ENCODE measurements at regions not wholly inside any gene's neighbourhood (a gene's known extent, or its start where the extent isn't known, plus 50 kb on each side); places are given as distances from the start of the nearest gene placed in this dataset.

GRCh38 chr3:159451067-159451466 lies 537.6 kb upstream of the IL12A start:
- H3K36me3 Mint-ChIP-seq (ENCODE audit: insufficient read depth, unreplicated experiment): no peaks in the 10 kb centered on the region
- intact Hi-C loops (cut with micrococcal nuclease; ENCODE audit: unreplicated experiment): no loop called here
- no peaks in the 10 kb centered on the region for H3K4me1 Mint-ChIP-seq (ENCODE audit: low read depth, unreplicated experiment)
- H3K4me3 Mint-ChIP-seq (ENCODE audit: unreplicated experiment): no peak overlapping the region
- Histone ChIP-seq H3K27me3 (replicated peaks; ENCODE audit: control insufficient read depth, insufficient read depth, low read length) (no peaks in the 10 kb centered on the region), H3K4me3 (ENCODE audit: low read depth, low read length) (no peak overlapping the region), H3K9me3 (no peaks in the 10 kb centered on the region), H3K36me3 (ENCODE audit: control insufficient read depth, insufficient read depth, low read length) (no peaks in the 10 kb centered on the region), H3K4me1 (no peaks in the 10 kb centered on the region)
- no peak for DNase-seq
- H3K27me3 Mint-ChIP-seq (ENCODE audit: insufficient read depth, unreplicated experiment): peaks cover 4% of the 10 kb centered on the region
- CTCF ChIA-PET: no interaction called here
- BruUV-seq (replicated peaks): no TSS peak
- H3K9me3 Mint-ChIP-seq (ENCODE audit: unreplicated experiment): no peaks in the 10 kb centered on the region
- no peak overlapping the region for H3K27ac Mint-ChIP-seq (ENCODE audit: unreplicated experiment)
- POLR2A ChIA-PET: no interaction called here
- TF ChIP-seq, protein P1, sequence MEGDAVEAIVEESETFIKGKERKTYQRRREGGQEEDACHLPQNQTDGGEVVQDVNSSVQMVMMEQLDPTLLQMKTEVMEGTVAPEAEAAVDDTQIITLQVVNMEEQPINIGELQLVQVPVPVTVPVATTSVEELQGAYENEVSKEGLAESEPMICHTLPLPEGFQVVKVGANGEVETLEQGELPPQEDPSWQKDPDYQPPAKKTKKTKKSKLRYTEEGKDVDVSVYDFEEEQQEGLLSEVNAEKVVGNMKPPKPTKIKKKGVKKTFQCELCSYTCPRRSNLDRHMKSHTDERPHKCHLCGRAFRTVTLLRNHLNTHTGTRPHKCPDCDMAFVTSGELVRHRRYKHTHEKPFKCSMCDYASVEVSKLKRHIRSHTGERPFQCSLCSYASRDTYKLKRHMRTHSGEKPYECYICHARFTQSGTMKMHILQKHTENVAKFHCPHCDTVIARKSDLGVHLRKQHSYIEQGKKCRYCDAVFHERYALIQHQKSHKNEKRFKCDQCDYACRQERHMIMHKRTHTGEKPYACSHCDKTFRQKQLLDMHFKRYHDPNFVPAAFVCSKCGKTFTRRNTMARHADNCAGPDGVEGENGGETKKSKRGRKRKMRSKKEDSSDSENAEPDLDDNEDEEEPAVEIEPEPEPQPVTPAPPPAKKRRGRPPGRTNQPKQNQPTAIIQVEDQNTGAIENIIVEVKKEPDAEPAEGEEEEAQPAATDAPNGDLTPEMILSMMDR (IDR thresholded peaks at IDR 0.05; ENCODE audit: insufficient read depth in 1 of 2, low read depth in 1 of 2, low read length in 1 of 2, severe bottlenecking in 1 of 2, unreplicated experiment in 1 of 2): no peak

GRCh38 chr3:159451482-159451881 lies 537.2 kb upstream of the IL12A start:
- ChIA-PET CTCF (no interaction called here), POLR2A (no interaction called here)
- Histone ChIP-seq H3K4me3 (ENCODE audit: low read depth, low read length) (no peak overlapping the region), H3K9me3 (no peaks in the 10 kb centered on the region), H3K36me3 (ENCODE audit: control insufficient read depth, insufficient read depth, low read length) (no peaks in the 10 kb centered on the region), H3K4me1 (no peaks in the 10 kb centered on the region), H3K27me3 (replicated peaks; ENCODE audit: control insufficient read depth, insufficient read depth, low read length) (no peaks in the 10 kb centered on the region)
- no peak for DNase-seq
- Mint-ChIP-seq H3K27ac (ENCODE audit: unreplicated experiment) (no peak overlapping the region), H3K36me3 (ENCODE audit: insufficient read depth, unreplicated experiment) (no peaks in the 10 kb centered on the region), H3K9me3 (ENCODE audit: unreplicated experiment) (no peaks in the 10 kb centered on the region), H3K4me3 (ENCODE audit: unreplicated experiment) (no peak overlapping the region), H3K27me3 (ENCODE audit: insufficient read depth, unreplicated experiment) (peaks cover 4% of the 10 kb centered on the region), H3K4me1 (ENCODE audit: low read depth, unreplicated experiment) (no peaks in the 10 kb centered on the region)
- no TSS peak for BruUV-seq (replicated peaks)
- intact Hi-C loops (cut with micrococcal nuclease; ENCODE audit: unreplicated experiment): no loop called here
- TF ChIP-seq, protein P1 (IDR thresholded peaks at IDR 0.05; ENCODE audit: insufficient read depth in 1 of 2, low read depth in 1 of 2, low read length in 1 of 2, severe bottlenecking in 1 of 2, unreplicated experiment in 1 of 2): no peak

- Mint-ChIP-seq H3K27ac (ENCODE audit: unreplicated experiment) (no peak overlapping the region), H3K4me3 (ENCODE audit: unreplicated experiment) (no peak overlapping the region), H3K36me3 (ENCODE audit: insufficient read depth, unreplicated experiment) (no peaks in the 10 kb centered on the region), H3K4me1 (ENCODE audit: low read depth, unreplicated experiment) (no peaks in the 10 kb centered on the region), H3K9me3 (ENCODE audit: unreplicated experiment) (no peaks in the 10 kb centered on the region), H3K27me3 (ENCODE audit: insufficient read depth, unreplicated experiment) (peaks cover under 1% of the 10 kb centered on the region)
- TF ChIP-seq, protein P1 (IDR thresholded peaks at IDR 0.05; ENCODE audit: insufficient read depth in 1 of 2, low read depth in 1 of 2, low read length in 1 of 2, severe bottlenecking in 1 of 2, unreplicated experiment in 1 of 2): no peak
- BruUV-seq (replicated peaks): no TSS peak
- CTCF ChIA-PET: no interaction called here
- Histone ChIP-seq H3K36me3 (ENCODE audit: control insufficient read depth, insufficient read depth, low read length) (no peaks in the 10 kb centered on the region), H3K4me1 (no peaks in the 10 kb centered on the region), H3K9me3 (no peaks in the 10 kb centered on the region), H3K4me3 (ENCODE audit: low read depth, low read length) (no peak overlapping the region), H3K27me3 (replicated peaks; ENCODE audit: control insufficient read depth, insufficient read depth, low read length) (no peaks in the 10 kb centered on the region)
- intact Hi-C loops (cut with micrococcal nuclease; ENCODE audit: unreplicated experiment): no loop called here
- DNase-seq: no peak
- POLR2A ChIA-PET: interaction anchor here (0.5 kb wide), 1 partner anchor 352 kb away, joined by 5 read pairs; no protein-coding TSS in a partner anchor
These were observed 535.6 kb upstream of the IL12A start for GRCh38 chr3:159453036-159453435.
